Heart left ventricle (tissue), 16 donors: ENCODE measurements at regions not wholly inside any gene's neighbourhood (a gene's known extent, or its start where the extent isn't known, plus 50 kb on each side); places are given as distances from the start of the nearest gene placed in this dataset.

Experiments
- ATAC-seq, 4 donors: fragments of 200-7000 bp; cut with Tn5 transposase; one replicate each; pipeline ENCODE4 v1.9.1; 2020 to 2022; ENCODE audit warnings: moderate library complexity in 4 of 4, mild to moderate bottlenecking in 3 of 4, moderate number of reproducible peaks in 1 of 4
- DNase-seq, 5 donors: peaks; one replicate each; pipeline ENCODE4 v3.0.0-alpha.2; 2020
- H3K27ac ChIP-seq, 12 donors: fragments of 200-600 bp; sonication (generic) in 4 of 12; one replicate each; pipeline versions ENCODE4 v1.5.0 to v1.8.0; 2016 to 2022; ENCODE audit warnings: mild to moderate bottlenecking in 2 of 12
- H3K27me3 ChIP-seq, 9 donors: fragments of 200-600 bp; sonication (generic) in 2 of 9; one replicate each; pipeline versions ENCODE4 v1.5.1 to v1.8.0; 2016 to 2022; ENCODE audit warnings: mild to moderate bottlenecking in 3 of 9
- H3K36me3 ChIP-seq, 9 donors: fragments of 200-600 bp; sonication (generic) in 2 of 9; one replicate each; pipeline versions ENCODE4 v1.5.0 to v1.8.0; 2018 to 2022; ENCODE audit warnings: mild to moderate bottlenecking in 2 of 9
- H3K4me1 ChIP-seq, 12 donors: fragments of 200-600 bp; sonication (generic) in 4 of 12; one replicate each; pipeline versions ENCODE4 v1.5.0 to v1.8.0; 2016 to 2022; ENCODE audit warnings: mild to moderate bottlenecking in 3 of 12
- H3K4me3 ChIP-seq, 12 donors: fragments of 200-600 bp; sonication (generic) in 4 of 12; one replicate each; pipeline versions ENCODE4 v1.5.0 to v1.8.0; 2017 to 2022; ENCODE audit warnings: mild to moderate bottlenecking in 9 of 12, moderate library complexity in 4 of 12
- H3K9me3 ChIP-seq, 12 donors: fragments of 200-600 bp; sonication (generic) in 4 of 12; one replicate each; pipeline versions ENCODE4 v1.5.0 to v1.8.0; 2016 to 2022; ENCODE audit warnings: mild to moderate bottlenecking in 1 of 12
- CTCF ChIP-seq, 12 donors: fragments of 200-600 bp; sonication (generic) in 4 of 12; IDR thresholded peaks; one replicate each; pipeline versions ENCODE4 v1.5.0 to v1.8.0; 2018 to 2022; ENCODE audit warnings: antibody characterized with exemption in 12 of 12, mild to moderate bottlenecking in 5 of 12
- POLR2A ChIP-seq, 2 donors: fragments of 450-650 bp; IDR thresholded peaks; one replicate each; pipeline ENCODE4 v1.6.1; 2017; ENCODE audit warnings: antibody characterized with exemption in 2 of 2, mild to moderate bottlenecking in 2 of 2, moderate library complexity in 2 of 2
- WGBS, 4 donors: extraction: QIAGEN DNeasy Blood & Tissue Kit in 2 of 4; methylation state at CpG; one replicate each; pipeline versions ENCODE4 v1.1.5 to v1.1.7; 2013 to 2018; 5-methylcytosine and 5-hydroxymethylcytosine counted together
- intact Hi-C, 10 donors: fragments of 100-400 bp; cut with DNase I; formaldehyde crosslinking; loops; one replicate each; pipeline versions ENCODE4 v1.11.1 to v1.14.2; 2022
- donor health status: ischemic (EF 13 %, LVEDD 7.1; RV severe dilation, severe dysfunction).
- donor health status: healthy with polysubstance abuse.
- donor health status: DM: no; HTN: yes; CAD: no.
- donor health status: DM: no; HTN: no; CAD: no.
- donor health status: ischemic (EF 25% LVEDD 6.9; RV normal size, moderate dysfunction).
- donor health status: ischemic (EF 25% LVEDD 5.7; RV mildly dilated, moderate dysfunction).
- donor health status: healthy.
- donor health status: DM: yes; HTN: yes; CAD: no.
- donor health status: ischemic (EF 35%, LVEDD 5.7; RV mildly dilated, moderate dysfunction).
- donor health status: nonischemic (EF 11% LVEDD 7.7; RV severe dilation, severe dysfunction).
- donor health status: DM: yes; HTN: yes; CAD: no.
- donor health status: PGD.
- donor health status: ischemic (EF 29% LVEDD 5.4; RV normal size, mild dysfunction).
- donor health status: nonischemic (EF 23%, LVEDD 6.1; RV moderate dilation, normal function).

GRCh38 chr20:52809003-52809402 is 163.2 kb upstream of the TSHZ2 start:
- H3K4me1 ChIP-seq = peaks cover 0 to 3% (median 0%) of the 10 kb centered on the region in 12 donors
- no peak overlapping the region for H3K4me3 ChIP-seq
- H3K9me3 ChIP-seq = no peaks in the 10 kb centered on the region
- H3K27me3 ChIP-seq = peaks cover 0 to 3% (median 0%) of the 10 kb centered on the region in 9 donors
- H3K27ac ChIP-seq = no peak overlapping the region
- no peaks in the 10 kb centered on the region for H3K36me3 ChIP-seq
- DNase-seq (no peak), ATAC-seq (no peak)
- TF ChIP-seq CTCF (IDR thresholded peaks at IDR 0.05) = no peak
- TF ChIP-seq POLR2A (IDR thresholded peaks at IDR 0.05) = no peak
- WGBS, 4 donors = 73 to 86% (median 76%) methylated on average over 5 of the region's 5 CpGs
- intact Hi-C loops = no loop called here

- H3K36me3 ChIP-seq = no peaks in the 10 kb centered on the region
- no peak overlapping the region for H3K27ac ChIP-seq
- peaks cover 0 to 3% (median 0%) of the 10 kb centered on the region in 12 donors for H3K4me1 ChIP-seq
- TF ChIP-seq CTCF (IDR thresholded peaks at IDR 0.05) (no peak), POLR2A (IDR thresholded peaks at IDR 0.05) (no peak)
- H3K27me3 ChIP-seq = peaks cover 0 to 3% (median 0%) of the 10 kb centered on the region in 9 donors
- DNase-seq (no peak), ATAC-seq (no peak)
- WGBS, 4 donors = 89 to 96% (median 91%) methylated on average over 4 of the region's 4 CpGs
- H3K9me3 ChIP-seq = no peaks in the 10 kb centered on the region
- no peak overlapping the region for H3K4me3 ChIP-seq
- intact Hi-C loops = no loop called here
Measured at GRCh38 chr20:52806918-52807317, 165.2 kb upstream of the TSHZ2 start.

- intact Hi-C loops = no loop called here
- TF ChIP-seq CTCF (IDR thresholded peaks at IDR 0.05) = no peak
- TF ChIP-seq POLR2A (IDR thresholded peaks at IDR 0.05) = no peak
- H3K9me3 ChIP-seq = no peaks in the 10 kb centered on the region
- peaks cover 0 to 3% (median 0%) of the 10 kb centered on the region in 12 donors for H3K4me1 ChIP-seq
- no peaks in the 10 kb centered on the region for H3K36me3 ChIP-seq
- no peak overlapping the region for H3K4me3 ChIP-seq
- ATAC-seq = no peak
- H3K27me3 ChIP-seq = peaks cover 0 to 3% (median 0%) of the 10 kb centered on the region in 9 donors
- WGBS, 4 donors = 57 to 72% (median 64%) methylated on average over 2 of the region's 2 CpGs
- no peak for DNase-seq
- no peak overlapping the region for H3K27ac ChIP-seq
Measured at GRCh38 chr20:52805843-52806242, 166.3 kb upstream of the TSHZ2 start.

GRCh38 chr20:52805296-52805571 is 166.9 kb upstream of the TSHZ2 start:
- no peak overlapping the region for H3K27ac ChIP-seq
- ATAC-seq (no peak), DNase-seq (no peak)
- TF ChIP-seq CTCF (IDR thresholded peaks at IDR 0.05) = no peak
- TF ChIP-seq POLR2A (IDR thresholded peaks at IDR 0.05) = no peak
- H3K27me3 ChIP-seq = peaks cover 0 to 3% (median 0%) of the 10 kb centered on the region in 9 donors
- no peak overlapping the region for H3K4me3 ChIP-seq
- WGBS, 4 donors = 76 to 82% (median 79%) methylated on average over 4 of the region's 4 CpGs
- intact Hi-C loops = no loop called here
- peaks cover 0 to 3% (median 0%) of the 10 kb centered on the region in 12 donors for H3K4me1 ChIP-seq
- H3K36me3 ChIP-seq = no peaks in the 10 kb centered on the region
- H3K9me3 ChIP-seq = no peaks in the 10 kb centered on the region
